Gastroesophageal sphincter (tissue), 4 donors: ENCODE measurements at regions not wholly inside any gene's neighbourhood (a gene's known extent, or its start where the extent isn't known, plus 50 kb on each side); places are given as distances from the start of the nearest gene placed in this dataset.

Experiments
- ATAC-seq: fragments of 150-250 bp; one replicate; pipeline ENCODE4 v1.9.1; 2016; ENCODE audit warnings: mild to moderate bottlenecking, moderate library complexity
- H3K27ac ChIP-seq, 4 donors: fragments of 200-600 bp; sonication (generic) in 3 of 4; 1 replicate in 3 of 4; 2 replicates in 1 of 4; pipeline ENCODE4 v1.5.1; 2016 to 2019
- H3K27me3 ChIP-seq: fragments of 200-600 bp; sonication (generic); one replicate; pipeline ENCODE4 v1.5.1; 2019
- H3K36me3 ChIP-seq, 2 donors: fragments of 200-600 bp; sonication (generic); one replicate each; pipeline ENCODE4 v1.5.1; 2019; ENCODE audit warnings: control low read depth in 1 of 2
- H3K4me1 ChIP-seq, 3 donors: fragments of 200-600 bp; sonication (generic); 1 replicate in 2 of 3; 2 replicates in 1 of 3; pipeline ENCODE4 v1.5.1; 2016 to 2019; ENCODE audit warnings: control low read depth in 2 of 3
- H3K4me3 ChIP-seq, 2 donors: fragments of 200-600 bp; sonication (generic); one replicate each; pipeline ENCODE4 v1.5.1; 2019; ENCODE audit warnings: mild to moderate bottlenecking in 1 of 2, moderate library complexity in 1 of 2
- H3K9me3 ChIP-seq, 3 donors: fragments of 200-600 bp; sonication (generic); one replicate each; pipeline ENCODE4 v1.5.1; 2017 to 2019; ENCODE audit warnings: control low read depth in 2 of 3
- CTCF ChIP-seq, 4 experiments: fragments of 200-600 bp in 2 of 4; fragments of 450-650 bp in 2 of 4; sonication (generic) in 1 of 4; IDR thresholded peaks; one replicate each; pipeline ENCODE4 v1.5.1; 2017 to 2019; ENCODE audit warnings: antibody characterized with exemption in 4 of 4, mild to moderate bottlenecking in 2 of 4, moderate library complexity in 2 of 4
- EP300 ChIP-seq: sonication (generic); formaldehyde crosslinking; IDR thresholded peaks from one replicate; pipeline ENCODE4 v1.6.1; 2017; ENCODE audit warnings: antibody characterized with exemption, mild to moderate bottlenecking
- POLR2A ChIP-seq, 2 donors: fragments of 450-650 bp; IDR thresholded peaks; one replicate each; pipeline ENCODE4 v1.6.1; 2017; ENCODE audit warnings: antibody characterized with exemption in 2 of 2, mild to moderate bottlenecking in 2 of 2, moderate library complexity in 1 of 2
- POLR2AphosphoS5 ChIP-seq: sonication (generic); formaldehyde crosslinking; IDR thresholded peaks from one replicate; pipeline ENCODE4 v1.6.1; 2017; ENCODE audit warnings: antibody characterized with exemption
- whole genome bisulfite sequencing, 2 donors: methylation state at CpG; one replicate each; pipeline ENCODE4 v1.1.5; 2018; ENCODE audit warnings: low coverage in 1 of 2; 5-methylcytosine and 5-hydroxymethylcytosine counted together

DNA sequence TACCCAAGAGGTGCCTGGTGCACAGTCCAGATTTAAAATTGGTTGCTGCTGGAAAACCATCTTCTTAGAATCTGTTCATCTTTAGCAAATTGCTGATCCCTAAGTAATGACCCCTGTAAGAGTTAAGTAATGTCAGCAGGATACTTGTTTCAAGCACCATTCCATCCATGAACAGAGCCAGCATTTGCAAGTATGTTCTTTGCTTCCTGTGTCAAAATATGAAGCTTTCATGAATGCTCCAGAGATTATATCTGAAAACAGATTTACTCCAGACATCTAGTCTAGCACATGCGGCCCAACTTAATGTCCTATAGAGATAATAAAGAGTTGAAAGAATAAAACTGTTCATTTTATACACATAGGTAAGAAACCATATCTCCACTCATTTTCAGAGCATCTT is 98.7 kb upstream of the ZNF438 start:
- no peaks in the 10 kb centered on the region for H3K36me3 ChIP-seq
- no peaks in the 10 kb centered on the region for H3K27me3 ChIP-seq
- no peak overlapping the region for H3K4me3 ChIP-seq
- H3K27ac ChIP-seq = peak overlapping the region in 3 of 4 donors; percentile 23 to 85 (median 68)
- H3K4me1 ChIP-seq = peaks cover 0 to 55% (median 20%) of the 10 kb centered on the region in 3 donors
- WGBS, 2 donors = 50 to 80% methylated on average over 1 of the region's 1 CpG
- no peak for ATAC-seq
- no peaks in the 10 kb centered on the region for H3K9me3 ChIP-seq
- TF ChIP-seq POLR2A (IDR thresholded peaks at IDR 0.05) = no peak
- no peak for TF ChIP-seq EP300

DNA sequence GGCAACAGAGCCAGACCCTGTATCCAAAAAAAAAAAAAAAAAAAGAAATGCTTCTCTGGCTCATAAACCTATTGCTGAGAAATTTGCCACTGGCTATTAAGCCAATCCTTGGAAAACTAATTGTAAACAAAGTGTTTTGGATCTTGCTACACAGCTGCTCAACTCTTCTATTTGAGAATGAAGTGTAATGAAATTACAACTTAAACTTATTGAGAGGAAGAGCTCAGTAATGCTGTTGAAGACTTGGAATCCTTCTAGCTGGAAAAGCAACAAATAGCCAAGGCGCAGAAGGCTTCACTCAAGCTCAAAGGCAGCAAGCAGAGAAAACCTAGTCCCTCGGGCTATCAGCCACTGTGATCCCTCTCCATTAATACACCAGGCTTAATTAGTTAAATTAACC is 99.6 kb upstream of the ZNF438 start:
- TF ChIP-seq POLR2A (IDR thresholded peaks at IDR 0.05) (no peak), CTCF (IDR thresholded peaks at IDR 0.05) (no peak), EP300 (no peak), POLR2AphosphoS5 (no peak)
- 75 to 78% methylated on average over 2 of the region's 2 CpGs for WGBS, 2 donors
- H3K27ac ChIP-seq = peak overlapping the region in 2 of 4 donors; percentile 68 to 85
- no peaks in the 10 kb centered on the region for H3K9me3 ChIP-seq
- H3K27me3 ChIP-seq = no peaks in the 10 kb centered on the region
- H3K36me3 ChIP-seq = no peaks in the 10 kb centered on the region
- peaks cover 0 to 58% (median 20%) of the 10 kb centered on the region in 3 donors for H3K4me1 ChIP-seq
- no peak overlapping the region for H3K4me3 ChIP-seq
- ATAC-seq = no peak

DNA sequence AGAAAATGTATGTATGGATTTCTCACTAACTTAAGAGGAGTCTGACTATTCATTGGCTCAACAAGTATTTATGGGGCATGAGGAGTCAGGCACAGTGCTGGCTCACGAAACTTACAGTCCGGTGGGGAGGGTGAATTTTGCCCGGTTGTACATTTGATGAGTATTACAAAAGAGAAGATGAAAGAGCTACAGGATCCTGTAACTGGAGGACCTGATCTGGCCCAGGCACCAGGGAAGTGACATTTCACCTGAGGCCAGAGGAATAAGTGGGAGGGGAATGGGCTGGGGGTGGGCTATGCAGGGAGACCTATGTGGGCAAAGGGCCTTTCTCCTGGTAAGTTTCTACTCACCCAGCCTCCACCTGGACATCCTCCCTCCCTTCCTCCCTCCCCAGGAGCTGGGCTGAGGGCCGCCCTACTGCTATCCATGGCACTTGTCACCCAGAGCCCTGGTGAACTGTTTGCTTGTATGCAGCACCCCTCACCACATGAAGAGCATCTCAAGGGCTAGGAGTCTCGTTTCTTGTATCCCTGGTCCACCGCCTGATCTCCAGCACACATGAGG is 101.1 kb upstream of the ZNF438 start:
- peaks cover 0 to 70% (median 20%) of the 10 kb centered on the region in 3 donors for H3K4me1 ChIP-seq
- peak overlapping the region in 3 of 4 donors; percentile 85 to 89 (median 87) for H3K27ac ChIP-seq
- H3K36me3 ChIP-seq = no peaks in the 10 kb centered on the region
- no peak overlapping the region for H3K4me3 ChIP-seq
- H3K9me3 ChIP-seq = no peaks in the 10 kb centered on the region
- no peaks in the 10 kb centered on the region for H3K27me3 ChIP-seq
- ATAC-seq = no peak
- WGBS, 2 donors = 100% methylated on average over 1 to 3 of the region's 6 CpGs
- no peak for TF ChIP-seq POLR2A (IDR thresholded peaks at IDR 0.05)
- TF ChIP-seq CTCF (IDR thresholded peaks at IDR 0.05) = no peak
- no peak for TF ChIP-seq EP300
- no peak for TF ChIP-seq POLR2AphosphoS5

DNA sequence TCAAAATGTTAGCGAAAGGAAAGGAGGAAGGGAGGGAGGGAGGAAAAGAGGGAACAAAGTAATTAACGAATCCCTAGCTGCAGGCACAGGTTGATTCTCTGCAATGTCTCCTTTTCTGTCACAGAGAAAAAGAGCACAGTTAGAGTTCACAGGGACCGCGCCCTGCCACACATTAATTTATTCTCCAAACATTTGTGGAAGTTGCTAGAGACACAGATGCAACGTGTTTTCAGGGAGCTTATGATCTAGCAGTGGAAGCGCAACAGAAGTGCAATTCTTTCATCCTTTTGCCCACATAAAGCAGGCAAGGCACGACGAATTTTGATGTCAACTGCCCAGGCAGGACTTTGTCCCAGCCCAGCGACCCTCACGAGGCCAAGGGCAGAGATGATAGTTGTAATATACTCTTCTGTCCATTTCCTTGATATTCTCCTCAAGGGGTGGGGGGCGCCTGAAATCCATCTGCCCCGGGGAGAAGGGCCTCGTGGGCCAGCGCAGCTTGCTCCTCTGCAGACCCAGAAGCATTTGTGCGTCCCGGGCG is 101.7 kb upstream of the ZNF438 start:
- Histone ChIP-seq H3K36me3 (no peaks in the 10 kb centered on the region), H3K4me3 (peak overlapping the region; percentile 30 to 62), H3K27ac (peak overlapping the region; percentile 54 to 89 (median 86)), H3K9me3 (no peaks in the 10 kb centered on the region), H3K27me3 (no peaks in the 10 kb centered on the region), H3K4me1 (peaks cover 0 to 67% (median 20%) of the 10 kb centered on the region in 3 donors)
- TF ChIP-seq POLR2AphosphoS5 = no peak
- no peak for TF ChIP-seq CTCF (IDR thresholded peaks at IDR 0.05)
- TF ChIP-seq EP300 = no peak
- TF ChIP-seq POLR2A (IDR thresholded peaks at IDR 0.05) = no peak
- 40 to 43% methylated on average over 8 to 9 of the region's 17 CpGs for WGBS, 2 donors
- ATAC-seq = no peak

- TF ChIP-seq POLR2AphosphoS5 = peak; percentile 70
- no peak for TF ChIP-seq CTCF (IDR thresholded peaks at IDR 0.05)
- no peak for TF ChIP-seq EP300
- peak; percentile 48 to 66 for TF ChIP-seq POLR2A (IDR thresholded peaks at IDR 0.05)
- H3K4me3 ChIP-seq = peak overlapping the region; percentile 30 to 62
- WGBS, 2 donors = no CpG with 5 or more reads among the region's 37 CpGs
- ATAC-seq = peak; percentile 75
- H3K36me3 ChIP-seq = no peaks in the 10 kb centered on the region
- peak overlapping the region; percentile 54 to 89 (median 86) for H3K27ac ChIP-seq
- H3K4me1 ChIP-seq = peaks cover 0 to 62% (median 17%) of the 10 kb centered on the region in 3 donors
- H3K9me3 ChIP-seq = no peaks in the 10 kb centered on the region
- no peaks in the 10 kb centered on the region for H3K27me3 ChIP-seq
Observed at GRCh38 chr10:31133792-31134310, 102.2 kb upstream of the ZNF438 start.
